ENCODE measurements at regions not wholly inside any gene's neighbourhood (a gene's known extent, or its start where the extent isn't known, plus 50 kb on each side); places are given as distances from the start of the nearest gene placed in this dataset.

DNA sequence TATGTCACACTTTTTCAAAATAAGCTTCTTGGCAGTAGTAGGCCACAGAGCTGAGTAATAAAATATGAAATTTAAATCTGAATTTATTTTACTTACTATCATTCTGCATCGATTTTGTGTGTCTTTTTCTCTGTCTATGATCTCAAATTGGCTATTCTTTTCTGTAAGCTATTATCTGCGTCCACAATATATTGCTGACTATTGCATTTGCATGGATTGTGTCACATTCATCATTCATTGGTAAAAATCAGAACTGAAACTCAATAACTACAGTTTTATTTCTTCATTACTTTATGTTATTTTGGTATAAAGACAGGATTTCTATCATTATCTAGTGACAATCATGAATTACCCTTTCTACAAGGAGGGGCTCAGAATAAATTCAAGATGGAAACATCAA is 154.8 kb upstream of the AGR3 start (continued):
- TF ChIP-seq PHF8 (conservative IDR thresholded peaks at IDR 0.05; ENCODE audit: low read depth, low read length) (no peak), KDM1A (IDR thresholded peaks at IDR 0.05; ENCODE audit: borderline replicate concordance, low read length) (no peak)
